Activated CD4-positive, alpha-beta T cell treated with anti-CD3 and anti-CD28 coated beads, Interleukin-2, amount 10 ng/mL, durations not matched to agents 7 days and 5 days (primary cell): ENCODE measurements at regions not wholly inside any gene's neighbourhood (a gene's known extent, or its start where the extent isn't known, plus 50 kb on each side); places are given as distances from the start of the nearest gene placed in this dataset.
"Not testable (repeated sequence)": the region's sequence is repeated elsewhere in the genome, so short reads cannot be mapped to it uniquely, and the experiment has no call there.

ENCODE experiments used
- CTCF ChIA-PET: fragments of 350-600 bp; sonication (Branson Sonifier 250); formaldehyde crosslinking; loops from one replicate; lab custom pipeline; 2021; ENCODE audit warnings: antibody characterized with exemption; lab: Charles Lee
- POLR2A ChIA-PET: fragments of 350-600 bp; sonication (Branson Sonifier 250); formaldehyde crosslinking; loops from one replicate; lab custom pipeline; 2021; ENCODE audit warnings: antibody characterized with exemption; lab: Charles Lee
- DNase-seq: peaks from one replicate; pipeline ENCODE4 v3.0.0-alpha.2; 2020
- H3K27ac Mint-ChIP-seq: one replicate; pipeline ENCODE4 v1.8.0; 2021; ENCODE audit warnings: mild to moderate bottlenecking, moderate library complexity, mixed read lengths
- H3K27me3 Mint-ChIP-seq: one replicate; pipeline ENCODE4 v1.8.0; 2021; ENCODE audit warnings: mixed read lengths
- H3K36me3 Mint-ChIP-seq: one replicate; pipeline ENCODE4 v1.8.0; 2021; ENCODE audit warnings: low read depth, mixed read lengths
- H3K4me1 Mint-ChIP-seq: one replicate; pipeline ENCODE4 v1.8.0; 2021; ENCODE audit warnings: mixed read lengths
- H3K4me3 Mint-ChIP-seq: one replicate; pipeline ENCODE4 v1.8.0; 2021; ENCODE audit warnings: mild to moderate bottlenecking, moderate library complexity, mixed read lengths
- H3K9me3 Mint-ChIP-seq: one replicate; pipeline ENCODE4 v1.8.0; 2021; ENCODE audit warnings: mixed read lengths

- CTCF ChIA-PET, H3K27ac Mint-ChIP-seq, H3K9me3 Mint-ChIP-seq, H3K4me3 Mint-ChIP-seq, POLR2A ChIA-PET, DNase-seq, H3K4me1 Mint-ChIP-seq, H3K36me3 Mint-ChIP-seq, H3K27me3 Mint-ChIP-seq: not testable (repeated sequence)
Observed at GRCh38 chr2:91559269-91559668, 2867.8 kb downstream of the RPIA start.

GRCh38 chr2:91559886-91560614 lies 2868.6 kb downstream of the RPIA start:
- H3K9me3 Mint-ChIP-seq, H3K27me3 Mint-ChIP-seq, H3K27ac Mint-ChIP-seq, H3K36me3 Mint-ChIP-seq, DNase-seq, H3K4me3 Mint-ChIP-seq, POLR2A ChIA-PET, H3K4me1 Mint-ChIP-seq, CTCF ChIA-PET: not testable (repeated sequence)

- H3K4me1 Mint-ChIP-seq, H3K36me3 Mint-ChIP-seq, H3K4me3 Mint-ChIP-seq, DNase-seq, H3K27ac Mint-ChIP-seq, H3K9me3 Mint-ChIP-seq, H3K27me3 Mint-ChIP-seq, POLR2A ChIA-PET, CTCF ChIA-PET: not testable (repeated sequence)
Observed at GRCh38 chr2:91562184-91562583, 2870.7 kb downstream of the RPIA start.

- H3K4me1 Mint-ChIP-seq, H3K27me3 Mint-ChIP-seq, H3K9me3 Mint-ChIP-seq, H3K27ac Mint-ChIP-seq, CTCF ChIA-PET, DNase-seq, POLR2A ChIA-PET, H3K4me3 Mint-ChIP-seq, H3K36me3 Mint-ChIP-seq: not testable (repeated sequence)
Observed at GRCh38 chr2:91564700-91565099, 2873.2 kb downstream of the RPIA start.

GRCh38 chr2:91565689-91566430 lies 2874.4 kb downstream of the RPIA start:
- H3K4me3 Mint-ChIP-seq, DNase-seq, H3K4me1 Mint-ChIP-seq, H3K27ac Mint-ChIP-seq, POLR2A ChIA-PET, CTCF ChIA-PET, H3K36me3 Mint-ChIP-seq, H3K27me3 Mint-ChIP-seq, H3K9me3 Mint-ChIP-seq: not testable (repeated sequence)

GRCh38 chr2:91566611-91567010 lies 2875.1 kb downstream of the RPIA start:
- H3K27ac Mint-ChIP-seq, H3K36me3 Mint-ChIP-seq, H3K9me3 Mint-ChIP-seq, CTCF ChIA-PET, H3K4me1 Mint-ChIP-seq, POLR2A ChIA-PET, H3K4me3 Mint-ChIP-seq, DNase-seq, H3K27me3 Mint-ChIP-seq: not testable (repeated sequence)

GRCh38 chr2:91567546-91568335 lies 2876.3 kb downstream of the RPIA start:
- H3K27ac Mint-ChIP-seq, DNase-seq, CTCF ChIA-PET, H3K36me3 Mint-ChIP-seq, H3K9me3 Mint-ChIP-seq, H3K27me3 Mint-ChIP-seq, H3K4me1 Mint-ChIP-seq, POLR2A ChIA-PET, H3K4me3 Mint-ChIP-seq: not testable (repeated sequence)

- DNase-seq, H3K27me3 Mint-ChIP-seq, H3K27ac Mint-ChIP-seq, CTCF ChIA-PET, H3K4me3 Mint-ChIP-seq, POLR2A ChIA-PET, H3K36me3 Mint-ChIP-seq, H3K9me3 Mint-ChIP-seq, H3K4me1 Mint-ChIP-seq: not testable (repeated sequence)
Observed at GRCh38 chr2:91568391-91569338, 2877.2 kb downstream of the RPIA start.

GRCh38 chr2:91571239-91571923 lies 2879.9 kb downstream of the RPIA start:
- CTCF ChIA-PET, H3K4me3 Mint-ChIP-seq, H3K9me3 Mint-ChIP-seq, H3K27me3 Mint-ChIP-seq, POLR2A ChIA-PET, H3K27ac Mint-ChIP-seq, H3K36me3 Mint-ChIP-seq, H3K4me1 Mint-ChIP-seq, DNase-seq: not testable (repeated sequence)

- H3K36me3 Mint-ChIP-seq, H3K4me3 Mint-ChIP-seq, H3K9me3 Mint-ChIP-seq, H3K4me1 Mint-ChIP-seq, DNase-seq, H3K27ac Mint-ChIP-seq, CTCF ChIA-PET, H3K27me3 Mint-ChIP-seq, POLR2A ChIA-PET: not testable (repeated sequence)
Observed at GRCh38 chr2:91573018-91573417, 2881.5 kb downstream of the RPIA start.

- H3K27ac Mint-ChIP-seq, CTCF ChIA-PET, H3K4me3 Mint-ChIP-seq, H3K36me3 Mint-ChIP-seq, DNase-seq, H3K9me3 Mint-ChIP-seq, H3K27me3 Mint-ChIP-seq, POLR2A ChIA-PET, H3K4me1 Mint-ChIP-seq: not testable (repeated sequence)
Observed at GRCh38 chr2:91573755-91574154, 2882.3 kb downstream of the RPIA start.

GRCh38 chr2:91574255-91574654 lies 2882.8 kb downstream of the RPIA start:
- CTCF ChIA-PET, H3K4me1 Mint-ChIP-seq, H3K36me3 Mint-ChIP-seq, DNase-seq, H3K27ac Mint-ChIP-seq, H3K9me3 Mint-ChIP-seq, H3K27me3 Mint-ChIP-seq, H3K4me3 Mint-ChIP-seq, POLR2A ChIA-PET: not testable (repeated sequence)
